B cell (primary cell): ENCODE measurements at regions not wholly inside any gene's neighbourhood (a gene's known extent, or its start where the extent isn't known, plus 50 kb on each side); places are given as distances from the start of the nearest gene placed in this dataset.

ENCODE experiments used
- ATAC-seq: fragments of 200-7000 bp; cut with Tn5 transposase; one replicate; pipeline ENCODE4 v1.10.0; 2021; ENCODE audit warnings: low read depth, mild to moderate bottlenecking, moderate number of reproducible peaks, moderate library complexity
- CTCF ChIA-PET: fragments of 350-600 bp; sonication (Branson Sonifier 250); formaldehyde crosslinking; loops from one replicate; lab custom pipeline; 2021; ENCODE audit warnings: antibody characterized with exemption, inconsistent platforms; lab: Charles Lee
- POLR2A ChIA-PET: fragments of 350-600 bp; sonication (Branson Sonifier 250); formaldehyde crosslinking; loops from one replicate; lab custom pipeline; 2021; ENCODE audit warnings: antibody characterized with exemption; lab: Charles Lee
- DNase-seq: peaks from one replicate; pipeline ENCODE4 v3.0.0; 2013
- H2AFZ ChIP-seq: 2 replicates; pipeline ENCODE4 v1.6.1; 2012; ENCODE audit warnings: mild to moderate bottlenecking, low read depth, low read length; ENCODE audit not compliant: insufficient read depth, poor library complexity, severe bottlenecking
- H3K27ac ChIP-seq, 2 donors: 1 replicate in 1 of 2; 2 replicates in 1 of 2; pipeline ENCODE4 v1.5.1; 2012 to 2013; ENCODE audit warnings: low read length in 2 of 2, mild to moderate bottlenecking in 2 of 2, moderate library complexity in 1 of 2
- H3K27me3 ChIP-seq, 4 experiments: fragments of 200-600 bp in 1 of 4; sonication (generic) in 1 of 4; replicated peaks in 1 of 4; 1 replicate in 2 of 4; 2 replicates in 2 of 4; pipeline versions ENCODE4 v1.6.1 to v1.7.0; 2013 to 2016; ENCODE audit warnings: low read length in 3 of 4, mild to moderate bottlenecking in 2 of 4, mixed read lengths in 1 of 4, moderate library complexity in 1 of 4; ENCODE audit not compliant: insufficient read depth in 4 of 4, control insufficient read depth in 3 of 4; ENCODE audit errors: control extremely low read depth in 1 of 4
- H3K36me3 ChIP-seq, 2 experiments: replicated peaks in 1 of 2; 1 replicate in 1 of 2; 2 replicates in 1 of 2; pipeline versions ENCODE4 v1.6.1 to v1.7.1; 2013; ENCODE audit warnings: low read length in 1 of 2; ENCODE audit not compliant: insufficient read depth in 2 of 2, control insufficient read depth in 1 of 2; ENCODE audit errors: control extremely low read depth in 1 of 2, extremely low read depth in 1 of 2
- H3K4me1 ChIP-seq, 2 donors: fragments of 200-600 bp in 1 of 2; sonication (generic) in 1 of 2; 1 replicate in 1 of 2; 2 replicates in 1 of 2; pipeline versions ENCODE4 v1.5.1 to v1.6.1; 2013 to 2017; ENCODE audit warnings: low read length in 2 of 2; ENCODE audit not compliant: control insufficient read depth in 2 of 2, insufficient read depth in 2 of 2
- H3K4me2 ChIP-seq: replicated peaks from 2 replicates; pipeline ENCODE3; 2012; ENCODE audit warnings: mild to moderate bottlenecking, low read depth, low read length; ENCODE audit not compliant: poor library complexity, severe bottlenecking
- H3K4me3 ChIP-seq, 5 experiments: fragments of 200-600 bp in 1 of 5; sonication (generic) in 1 of 5; 1 replicate in 3 of 5; 2 replicates in 2 of 5; pipeline versions ENCODE4 v1.5.1 to v1.7.0; 2011 to 2016; ENCODE audit warnings: low read length in 4 of 5, mild to moderate bottlenecking in 4 of 5, low read depth in 2 of 5, control low read depth in 1 of 5, moderate library complexity in 1 of 5; ENCODE audit not compliant: insufficient read depth in 1 of 5; ENCODE audit errors: control extremely low read depth in 1 of 5, extremely low read depth in 1 of 5
- H3K79me2 ChIP-seq: fragments of 200-600 bp; sonication (generic); one replicate; pipeline ENCODE4 v1.6.0; 2016; ENCODE audit warnings: low read length; ENCODE audit not compliant: control insufficient read depth, insufficient read depth
- H3K9ac ChIP-seq: fragments of 200-600 bp; sonication (generic); 2 replicates; pipeline ENCODE4 v1.6.1; 2017; ENCODE audit warnings: mild to moderate bottlenecking, low read length, moderate library complexity
- H3K9me3 ChIP-seq, 3 donors: one replicate each; pipeline versions ENCODE4 v1.6.1 to v1.7.1; 2013; ENCODE audit warnings: low read length in 2 of 3; ENCODE audit not compliant: control insufficient read depth in 2 of 3, insufficient read depth in 1 of 3; ENCODE audit errors: control extremely low read depth in 1 of 3
- H4K20me1 ChIP-seq: 2 replicates; pipeline ENCODE4 v1.6.0; 2012; ENCODE audit warnings: mild to moderate bottlenecking, low read length; ENCODE audit not compliant: insufficient read depth, control insufficient read depth, poor library complexity, severe bottlenecking
- H3K27ac Mint-ChIP-seq: one replicate; pipeline ENCODE4 v1.8.0; 2021; ENCODE audit warnings: mixed read lengths
- H3K27me3 Mint-ChIP-seq: one replicate; pipeline ENCODE4 v1.8.0; 2021; ENCODE audit warnings: mixed read lengths
- H3K4me1 Mint-ChIP-seq: one replicate; pipeline ENCODE4 v1.8.0; 2021; ENCODE audit warnings: mixed read lengths
- H3K4me3 Mint-ChIP-seq: one replicate; pipeline ENCODE4 v1.8.0; 2021; ENCODE audit warnings: mixed read lengths
- H3K9me3 Mint-ChIP-seq: one replicate; pipeline ENCODE4 v1.8.0; 2022; ENCODE audit warnings: mixed read lengths; ENCODE audit not compliant: insufficient read depth
- EZH2 ChIP-seq: IDR thresholded peaks from 2 replicates; pipeline ENCODE4 v1.6.1; 2012; ENCODE audit warnings: borderline replicate concordance, low read depth, mild to moderate bottlenecking, moderate library complexity, low read length; ENCODE audit not compliant: insufficient read depth, poor library complexity, severe bottlenecking
- WGBS: methylation state at CpG from one replicate; pipeline ENCODE4 v1.1.5; 2013; ENCODE audit warnings: missing lambda C conversion rate; ENCODE audit not compliant: insufficient coverage; 5-methylcytosine and 5-hydroxymethylcytosine counted together
- intact Hi-C: fragments of 100-400 bp; cut with micrococcal nuclease; formaldehyde crosslinking; loops from one replicate; pipeline ENCODE4 v1.10.0; 2022
- TF ChIP-seq, protein P1 (sequence below): fragments of 200-600 bp; IDR thresholded peaks from one replicate; pipeline ENCODE4 v1.8.0; 2022; ENCODE audit warnings: antibody characterized with exemption, mild to moderate bottlenecking

DNA sequence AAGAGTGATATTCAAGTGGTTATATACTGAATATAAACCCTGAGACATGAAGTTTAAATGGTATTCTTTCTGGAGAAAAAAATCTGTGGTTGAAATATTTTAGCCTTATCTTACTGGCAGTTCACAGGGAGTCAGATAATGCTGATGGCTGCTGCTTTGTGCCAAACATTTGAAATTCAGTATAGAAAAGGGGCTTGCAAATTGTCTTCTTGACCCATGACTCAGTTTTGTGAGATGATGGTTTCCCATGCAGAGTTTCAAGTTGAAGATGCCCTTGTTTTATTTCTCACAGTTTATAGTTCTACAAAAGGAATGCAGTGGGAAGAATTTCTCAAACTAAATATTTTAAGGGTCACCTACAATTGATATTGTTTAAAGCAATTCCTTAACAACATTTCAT is 251.1 kb upstream of the MEOX2 start:
- ATAC-seq (no peak), DNase-seq (no peak)
- ChIA-PET POLR2A (no interaction called here), CTCF (no interaction called here)
- Mint-ChIP-seq H3K27ac (no peak overlapping the region), H3K4me3 (no peak overlapping the region), H3K4me1 (no peaks in the 10 kb centered on the region), H3K9me3 (no peaks in the 10 kb centered on the region), H3K27me3 (no peaks in the 10 kb centered on the region)
- TF ChIP-seq EZH2 = no peak
- TF ChIP-seq, protein P1, sequence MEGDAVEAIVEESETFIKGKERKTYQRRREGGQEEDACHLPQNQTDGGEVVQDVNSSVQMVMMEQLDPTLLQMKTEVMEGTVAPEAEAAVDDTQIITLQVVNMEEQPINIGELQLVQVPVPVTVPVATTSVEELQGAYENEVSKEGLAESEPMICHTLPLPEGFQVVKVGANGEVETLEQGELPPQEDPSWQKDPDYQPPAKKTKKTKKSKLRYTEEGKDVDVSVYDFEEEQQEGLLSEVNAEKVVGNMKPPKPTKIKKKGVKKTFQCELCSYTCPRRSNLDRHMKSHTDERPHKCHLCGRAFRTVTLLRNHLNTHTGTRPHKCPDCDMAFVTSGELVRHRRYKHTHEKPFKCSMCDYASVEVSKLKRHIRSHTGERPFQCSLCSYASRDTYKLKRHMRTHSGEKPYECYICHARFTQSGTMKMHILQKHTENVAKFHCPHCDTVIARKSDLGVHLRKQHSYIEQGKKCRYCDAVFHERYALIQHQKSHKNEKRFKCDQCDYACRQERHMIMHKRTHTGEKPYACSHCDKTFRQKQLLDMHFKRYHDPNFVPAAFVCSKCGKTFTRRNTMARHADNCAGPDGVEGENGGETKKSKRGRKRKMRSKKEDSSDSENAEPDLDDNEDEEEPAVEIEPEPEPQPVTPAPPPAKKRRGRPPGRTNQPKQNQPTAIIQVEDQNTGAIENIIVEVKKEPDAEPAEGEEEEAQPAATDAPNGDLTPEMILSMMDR = no peak
- Histone ChIP-seq H3K4me3 (no peak overlapping the region), H3K27ac (no peak overlapping the region), H3K9ac (no peak overlapping the region), H3K79me2 (no peaks in the 10 kb centered on the region), H3K4me2 (no peak overlapping the region), H3K36me3 (no peaks in the 10 kb centered on the region), H3K27me3 (no peaks in the 10 kb centered on the region), H4K20me1 (no peaks in the 10 kb centered on the region), H3K9me3 (no peaks in the 10 kb centered on the region), H2AFZ (no peak overlapping the region), H3K4me1 (no peaks in the 10 kb centered on the region)
- intact Hi-C loops = no loop called here

DNA sequence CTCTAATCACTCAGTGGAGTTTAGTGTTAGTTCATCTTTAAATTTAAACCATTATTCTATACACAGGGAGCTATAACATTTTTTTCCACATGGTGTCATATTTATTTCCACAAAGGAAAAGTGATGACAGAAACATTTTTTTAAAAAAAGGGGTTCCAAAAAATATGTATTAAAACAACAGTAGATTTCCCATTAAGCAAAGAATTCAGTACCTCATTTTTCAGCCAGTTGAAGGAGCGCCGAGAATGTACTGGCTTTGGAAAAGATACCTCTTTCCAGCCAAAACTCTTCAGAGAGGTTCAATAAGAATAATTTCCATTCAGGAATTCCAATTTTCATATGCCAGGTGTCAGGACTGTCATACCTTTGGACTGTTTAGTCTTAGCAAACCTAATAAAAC is 250.5 kb upstream of the MEOX2 start:
- H3K4me3 ChIP-seq = no peak overlapping the region
- WGBS = 100% methylated on average over 2 of the region's 2 CpGs
- TF ChIP-seq EZH2 = no peak
- TF ChIP-seq, protein P1 = no peak
- Mint-ChIP-seq H3K4me3 (no peak overlapping the region), H3K4me1 (no peaks in the 10 kb centered on the region), H3K27ac (no peak overlapping the region), H3K27me3 (no peaks in the 10 kb centered on the region), H3K9me3 (no peaks in the 10 kb centered on the region)
- H2AFZ ChIP-seq = no peak overlapping the region
- no peak overlapping the region for H3K9ac ChIP-seq
- H3K9me3 ChIP-seq = no peaks in the 10 kb centered on the region
- H3K4me2 ChIP-seq = no peak overlapping the region
- DNase-seq (no peak), ATAC-seq (no peak)
- H4K20me1 ChIP-seq = no peaks in the 10 kb centered on the region
- intact Hi-C loops = no loop called here
- H3K4me1 ChIP-seq = no peaks in the 10 kb centered on the region
- ChIA-PET CTCF (no interaction called here), POLR2A (no interaction called here)
- H3K27me3 ChIP-seq = no peaks in the 10 kb centered on the region
- H3K36me3 ChIP-seq = no peaks in the 10 kb centered on the region
- H3K79me2 ChIP-seq = no peaks in the 10 kb centered on the region
- H3K27ac ChIP-seq = no peak overlapping the region
